SK-N-SH treated with all-trans-retinoic acid at 6 μM for 48 hours (cell line): ENCODE measurements at regions not wholly inside any gene's neighbourhood (a gene's known extent, or its start where the extent isn't known, plus 50 kb on each side); places are given as distances from the start of the nearest gene placed in this dataset.

Experiments used
- ATAC-seq: fragments of 200-7000 bp; cut with Tn5 transposase; 3 replicates; pipeline ENCODE4 v1.9.1; 2020; ENCODE audit warnings: mild to moderate bottlenecking, moderate library complexity
- ARNTL ChIP-seq: fragments of 450-650 bp; formaldehyde crosslinking; IDR thresholded peaks from 2 replicates; pipeline ENCODE4 v1.5.0; 2020; ENCODE audit warnings: low read depth, mild to moderate bottlenecking, moderate library complexity, borderline replicate concordance
- CSDC2 ChIP-seq: fragments of 250-450 bp; sonication (Bioruptor Pico); IDR thresholded peaks from 2 replicates; pipeline ENCODE4 v1.5.0; 2020; ENCODE audit warnings: mild to moderate bottlenecking, moderate library complexity
- ESRRG ChIP-seq: fragments of 250-450 bp; sonication (Bioruptor Pico); IDR thresholded peaks from 2 replicates; pipeline ENCODE4 v1.6.1; 2021; ENCODE audit warnings: mild to moderate bottlenecking
- ISL1 ChIP-seq: fragments of 250-450 bp; sonication (Bioruptor Pico); IDR thresholded peaks from 2 replicates; pipeline ENCODE4 v2.1.2; 2022; ENCODE audit warnings: mild to moderate bottlenecking, moderate library complexity
- OSR1 ChIP-seq: fragments of 250-450 bp; sonication (Bioruptor Pico); IDR thresholded peaks from 2 replicates; pipeline ENCODE4 v1.8.0; 2022; ENCODE audit warnings: moderate library complexity, mild to moderate bottlenecking, inconsistent platforms
- PPARA ChIP-seq: fragments of 250-450 bp; sonication (Bioruptor Pico); IDR thresholded peaks from 2 replicates; pipeline ENCODE4 v1.5.0; 2020; ENCODE audit warnings: mild to moderate bottlenecking, borderline replicate concordance
- RARB ChIP-seq: fragments of 250-450 bp; sonication (Bioruptor Pico); IDR thresholded peaks from 2 replicates; pipeline ENCODE4 v1.8.0; 2021; ENCODE audit warnings: mild to moderate bottlenecking, moderate library complexity
- SNAI2 ChIP-seq: fragments of 250-450 bp; sonication (Bioruptor Pico); IDR thresholded peaks from 2 replicates; pipeline ENCODE4 v1.5.0; 2020; ENCODE audit warnings: mild to moderate bottlenecking, moderate library complexity
- TCF4 ChIP-seq: fragments of 250-450 bp; sonication (Bioruptor Pico); IDR thresholded peaks from 2 replicates; pipeline ENCODE4 v1.8.0; 2021; ENCODE audit warnings: mild to moderate bottlenecking, moderate library complexity, borderline replicate concordance
- TOX ChIP-seq: fragments of 250-450 bp; sonication (Bioruptor Pico); IDR thresholded peaks from 2 replicates; pipeline ENCODE4 v1.8.0; 2021; ENCODE audit warnings: mild to moderate bottlenecking, moderate library complexity, borderline replicate concordance
- ZC3H10 ChIP-seq: fragments of 250-450 bp; sonication (Bioruptor Pico); IDR thresholded peaks from 2 replicates; pipeline ENCODE4 v1.5.1; 2021; ENCODE audit warnings: mild to moderate bottlenecking, moderate library complexity
- ZFP30 ChIP-seq: fragments of 450-650 bp; formaldehyde crosslinking; IDR thresholded peaks from 2 replicates; pipeline ENCODE4 v1.5.0; 2022; ENCODE audit warnings: mild to moderate bottlenecking, moderate library complexity
- ZNF565 ChIP-seq: fragments of 450-650 bp; formaldehyde crosslinking; conservative IDR thresholded peaks from 2 replicates; pipeline ENCODE4 v1.5.0; 2020; ENCODE audit warnings: low read depth, mild to moderate bottlenecking, moderate library complexity
- ZNF70 ChIP-seq: fragments of 450-650 bp; formaldehyde crosslinking; IDR thresholded peaks from 2 replicates; pipeline ENCODE4 v1.5.0; 2020; ENCODE audit warnings: mild to moderate bottlenecking, moderate library complexity
- ZNF8 ChIP-seq: fragments of 450-650 bp; formaldehyde crosslinking; IDR thresholded peaks from 2 replicates; pipeline ENCODE4 v1.5.0; 2020; ENCODE audit warnings: mild to moderate bottlenecking, moderate library complexity
- TF ChIP-seq, protein P1 (sequence below): fragments of 250-450 bp; sonication (Bioruptor Pico); IDR thresholded peaks from 2 replicates; pipeline ENCODE4 v1.8.0; 2021; ENCODE audit warnings: low read depth, mild to moderate bottlenecking, moderate library complexity, borderline replicate concordance
- TF ChIP-seq, protein P2 (sequence below): fragments of 250-450 bp; sonication (Bioruptor Pico); IDR thresholded peaks from 2 replicates; pipeline ENCODE4 v1.5.1; 2020; ENCODE audit warnings: low read depth, mild to moderate bottlenecking, moderate library complexity
- TF ChIP-seq, protein P3 (sequence below): fragments of 250-450 bp; sonication (Bioruptor Pico); IDR thresholded peaks from 2 replicates; pipeline ENCODE4 v1.5.1; 2021; ENCODE audit warnings: mild to moderate bottlenecking, moderate library complexity
- TF ChIP-seq, protein P4 (sequence below): fragments of 250-450 bp; sonication (Bioruptor Pico); IDR thresholded peaks from 2 replicates; pipeline ENCODE4 v1.5.0; 2020; ENCODE audit warnings: mild to moderate bottlenecking, moderate library complexity

DNA sequence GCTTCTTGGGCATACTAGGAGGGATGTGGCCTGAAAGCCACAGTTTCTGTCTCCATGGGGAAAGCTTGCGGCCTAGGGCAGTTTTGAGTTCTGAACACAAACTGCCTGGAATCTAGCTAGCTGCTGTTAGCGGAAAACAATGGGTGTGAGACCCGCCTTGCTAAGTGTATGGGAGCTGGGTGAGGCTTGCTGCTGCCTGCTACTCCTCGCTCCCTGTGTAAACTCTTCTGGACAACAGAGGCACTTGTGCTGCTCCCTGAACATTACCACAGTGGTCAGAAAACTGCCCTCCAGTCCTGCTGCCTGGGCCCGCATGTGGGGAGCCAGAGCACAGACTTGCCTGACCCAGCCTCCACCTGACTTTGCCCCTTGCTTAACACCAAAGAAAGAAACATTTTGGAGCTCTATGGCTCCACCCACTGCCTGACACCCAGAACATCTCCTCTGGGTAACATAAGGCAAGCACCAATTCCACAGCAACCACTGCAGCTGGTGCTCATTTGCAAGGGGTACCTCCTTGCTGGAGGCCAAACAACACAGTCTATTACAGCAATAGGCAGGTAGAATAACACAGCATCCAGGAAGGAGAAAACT, 766.3 kb upstream of the RAG2 start (continued):
- TF ChIP-seq ARNTL (CRISPR knock-in tag) (no peak), PPARA (no peak)

DNA sequence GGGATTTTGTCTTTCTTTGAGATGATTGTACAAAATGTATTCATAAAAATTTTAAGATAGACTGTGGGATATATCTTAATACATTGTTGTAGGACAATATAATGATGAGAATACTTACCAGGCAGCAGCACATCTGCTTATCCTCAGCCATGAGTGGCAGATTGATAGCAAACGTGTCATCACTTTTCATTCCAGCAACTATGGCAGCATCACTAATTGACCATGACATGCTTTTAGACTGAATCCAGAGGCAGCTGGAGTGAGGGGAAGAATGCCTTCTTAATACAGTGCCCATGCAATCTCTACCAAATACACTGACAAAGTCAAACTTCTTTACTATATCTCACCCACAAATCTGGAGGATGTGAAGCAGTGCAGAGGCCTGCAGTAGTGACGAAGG, 755.2 kb upstream of the RAG2 start:
- TF ChIP-seq CSDC2 (CRISPR knock-in tag) (no peak), ZNF565 (CRISPR knock-in tag) (no peak)
- no peak for ATAC-seq

DNA sequence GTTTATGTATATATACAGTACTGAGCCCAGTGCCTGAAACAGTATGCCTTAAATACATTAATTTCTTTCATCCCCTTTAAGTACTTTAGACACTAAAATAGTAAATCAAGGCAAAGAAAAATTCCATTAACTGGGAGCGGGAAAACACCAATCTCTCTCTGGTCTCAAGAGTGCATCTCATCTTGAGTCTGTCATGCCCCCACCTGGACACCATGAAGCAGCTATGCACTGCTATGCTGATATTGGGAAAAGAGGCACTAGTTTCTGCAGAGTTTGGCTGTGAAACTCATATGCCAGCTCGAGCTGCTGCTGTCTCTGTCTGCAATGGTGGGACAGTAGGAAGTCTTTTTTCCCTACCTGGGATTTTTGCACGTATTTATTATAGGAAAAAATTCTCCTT, 754.4 kb upstream of the RAG2 start:
- TF ChIP-seq, protein P1, sequence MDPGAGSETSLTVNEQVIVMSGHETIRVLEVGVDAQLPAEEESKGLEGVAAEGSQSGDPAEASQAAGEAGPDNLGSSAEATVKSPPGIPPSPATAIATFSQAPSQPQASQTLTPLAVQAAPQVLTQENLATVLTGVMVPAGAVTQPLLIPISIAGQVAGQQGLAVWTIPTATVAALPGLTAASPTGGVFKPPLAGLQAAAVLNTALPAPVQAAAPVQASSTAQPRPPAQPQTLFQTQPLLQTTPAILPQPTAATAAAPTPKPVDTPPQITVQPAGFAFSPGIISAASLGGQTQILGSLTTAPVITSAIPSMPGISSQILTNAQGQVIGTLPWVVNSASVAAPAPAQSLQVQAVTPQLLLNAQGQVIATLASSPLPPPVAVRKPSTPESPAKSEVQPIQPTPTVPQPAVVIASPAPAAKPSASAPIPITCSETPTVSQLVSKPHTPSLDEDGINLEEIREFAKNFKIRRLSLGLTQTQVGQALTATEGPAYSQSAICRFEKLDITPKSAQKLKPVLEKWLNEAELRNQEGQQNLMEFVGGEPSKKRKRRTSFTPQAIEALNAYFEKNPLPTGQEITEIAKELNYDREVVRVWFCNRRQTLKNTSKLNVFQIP: no peak
- ATAC-seq: no peak

DNA sequence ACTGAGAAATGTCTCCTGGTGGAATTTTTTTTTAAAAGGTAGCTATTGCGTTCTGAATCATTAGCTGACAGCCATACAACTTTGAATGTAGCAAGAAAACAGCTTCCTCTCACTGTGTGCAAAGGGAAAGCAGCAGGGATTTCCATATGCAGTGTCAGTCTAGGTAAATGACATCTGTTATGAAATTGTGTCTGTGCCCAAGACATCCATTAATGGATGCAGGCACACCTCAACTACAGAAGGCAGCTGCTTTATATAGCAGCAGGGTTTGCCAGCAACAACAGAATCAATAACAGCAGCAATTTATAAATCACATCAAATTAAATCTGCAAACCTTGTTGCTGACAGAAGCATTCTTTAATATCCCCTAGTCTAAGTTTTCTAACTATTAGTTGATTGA, 745.3 kb upstream of the RAG2 start:
- TF ChIP-seq, protein P2, sequence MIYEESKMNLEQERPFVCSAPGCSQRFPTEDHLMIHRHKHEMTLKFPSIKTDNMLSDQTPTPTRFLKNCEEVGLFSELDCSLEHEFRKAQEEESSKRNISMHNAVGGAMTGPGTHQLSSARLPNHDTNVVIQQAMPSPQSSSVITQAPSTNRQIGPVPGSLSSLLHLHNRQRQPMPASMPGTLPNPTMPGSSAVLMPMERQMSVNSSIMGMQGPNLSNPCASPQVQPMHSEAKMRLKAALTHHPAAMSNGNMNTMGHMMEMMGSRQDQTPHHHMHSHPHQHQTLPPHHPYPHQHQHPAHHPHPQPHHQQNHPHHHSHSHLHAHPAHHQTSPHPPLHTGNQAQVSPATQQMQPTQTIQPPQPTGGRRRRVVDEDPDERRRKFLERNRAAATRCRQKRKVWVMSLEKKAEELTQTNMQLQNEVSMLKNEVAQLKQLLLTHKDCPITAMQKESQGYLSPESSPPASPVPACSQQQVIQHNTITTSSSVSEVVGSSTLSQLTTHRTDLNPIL (CRISPR knock-in tag): no peak
- TF ChIP-seq ISL1 (CRISPR knock-in tag): no peak
- no peak for TF ChIP-seq OSR1 (CRISPR knock-in tag)
- no peak for TF ChIP-seq PPARA
- no peak for TF ChIP-seq ZFP30 (CRISPR knock-in tag)
- no peak for TF ChIP-seq CSDC2 (CRISPR knock-in tag)
- TF ChIP-seq, protein P3, sequence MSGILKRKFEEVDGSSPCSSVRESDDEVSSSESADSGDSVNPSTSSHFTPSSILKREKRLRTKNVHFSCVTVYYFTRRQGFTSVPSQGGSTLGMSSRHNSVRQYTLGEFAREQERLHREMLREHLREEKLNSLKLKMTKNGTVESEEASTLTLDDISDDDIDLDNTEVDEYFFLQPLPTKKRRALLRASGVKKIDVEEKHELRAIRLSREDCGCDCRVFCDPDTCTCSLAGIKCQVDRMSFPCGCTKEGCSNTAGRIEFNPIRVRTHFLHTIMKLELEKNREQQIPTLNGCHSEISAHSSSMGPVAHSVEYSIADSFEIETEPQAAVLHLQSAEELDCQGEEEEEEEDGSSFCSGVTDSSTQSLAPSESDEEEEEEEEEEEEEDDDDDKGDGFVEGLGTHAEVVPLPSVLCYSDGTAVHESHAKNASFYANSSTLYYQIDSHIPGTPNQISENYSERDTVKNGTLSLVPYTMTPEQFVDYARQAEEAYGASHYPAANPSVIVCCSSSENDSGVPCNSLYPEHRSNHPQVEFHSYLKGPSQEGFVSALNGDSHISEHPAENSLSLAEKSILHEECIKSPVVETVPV (CRISPR knock-in tag): no peak
- TF ChIP-seq TOX (CRISPR knock-in tag): no peak
- TF ChIP-seq TCF4 (CRISPR knock-in tag): no peak
- no peak for TF ChIP-seq ZNF70 (CRISPR knock-in tag)
- no peak for TF ChIP-seq RARB (CRISPR knock-in tag)
- TF ChIP-seq, protein P1: no peak
- ATAC-seq: no peak

DNA sequence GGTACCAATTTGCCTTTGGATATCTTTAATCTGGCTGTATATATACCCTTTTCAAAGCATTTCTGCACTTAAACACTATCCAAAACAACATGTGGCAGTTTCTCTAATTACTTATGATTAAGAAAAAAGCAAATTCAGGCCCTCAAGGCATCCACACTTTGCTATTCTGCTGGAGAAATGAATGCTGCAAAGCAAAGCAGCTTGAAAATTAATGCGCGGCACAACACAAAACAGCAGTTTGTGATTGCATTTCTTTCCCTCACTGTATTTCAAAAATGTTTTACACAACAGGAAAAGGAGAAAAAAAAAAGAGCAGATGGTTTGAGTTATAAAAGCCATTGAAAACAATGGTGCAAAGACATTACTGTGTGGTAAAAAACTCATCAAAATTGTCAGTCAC, 738.4 kb upstream of the RAG2 start:
- no peak for ATAC-seq
- TF ChIP-seq ESRRG (CRISPR knock-in tag) (no peak), ZNF70 (CRISPR knock-in tag) (no peak), SNAI2 (CRISPR knock-in tag) (no peak), ZC3H10 (CRISPR knock-in tag) (no peak), PPARA (no peak), TOX (CRISPR knock-in tag) (no peak), ZNF8 (CRISPR knock-in tag) (no peak), RARB (CRISPR knock-in tag) (no peak)
- TF ChIP-seq, protein P4, sequence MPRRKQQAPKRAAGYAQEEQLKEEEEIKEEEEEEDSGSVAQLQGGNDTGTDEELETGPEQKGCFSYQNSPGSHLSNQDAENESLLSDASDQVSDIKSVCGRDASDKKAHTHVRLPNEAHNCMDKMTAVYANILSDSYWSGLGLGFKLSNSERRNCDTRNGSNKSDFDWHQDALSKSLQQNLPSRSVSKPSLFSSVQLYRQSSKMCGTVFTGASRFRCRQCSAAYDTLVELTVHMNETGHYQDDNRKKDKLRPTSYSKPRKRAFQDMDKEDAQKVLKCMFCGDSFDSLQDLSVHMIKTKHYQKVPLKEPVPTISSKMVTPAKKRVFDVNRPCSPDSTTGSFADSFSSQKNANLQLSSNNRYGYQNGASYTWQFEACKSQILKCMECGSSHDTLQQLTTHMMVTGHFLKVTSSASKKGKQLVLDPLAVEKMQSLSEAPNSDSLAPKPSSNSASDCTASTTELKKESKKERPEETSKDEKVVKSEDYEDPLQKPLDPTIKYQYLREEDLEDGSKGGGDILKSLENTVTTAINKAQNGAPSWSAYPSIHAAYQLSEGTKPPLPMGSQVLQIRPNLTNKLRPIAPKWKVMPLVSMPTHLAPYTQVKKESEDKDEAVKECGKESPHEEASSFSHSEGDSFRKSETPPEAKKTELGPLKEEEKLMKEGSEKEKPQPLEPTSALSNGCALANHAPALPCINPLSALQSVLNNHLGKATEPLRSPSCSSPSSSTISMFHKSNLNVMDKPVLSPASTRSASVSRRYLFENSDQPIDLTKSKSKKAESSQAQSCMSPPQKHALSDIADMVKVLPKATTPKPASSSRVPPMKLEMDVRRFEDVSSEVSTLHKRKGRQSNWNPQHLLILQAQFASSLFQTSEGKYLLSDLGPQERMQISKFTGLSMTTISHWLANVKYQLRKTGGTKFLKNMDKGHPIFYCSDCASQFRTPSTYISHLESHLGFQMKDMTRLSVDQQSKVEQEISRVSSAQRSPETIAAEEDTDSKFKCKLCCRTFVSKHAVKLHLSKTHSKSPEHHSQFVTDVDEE: no peak
